Omental fat pad (tissue), 3 donors: ENCODE measurements at regions not wholly inside any gene's neighbourhood (a gene's known extent, or its start where the extent isn't known, plus 50 kb on each side); places are given as distances from the start of the nearest gene placed in this dataset.

ENCODE experiments used
- ATAC-seq: fragments of 150-250 bp; one replicate; pipeline ENCODE4 v1.9.1; 2016; ENCODE audit warnings: mild to moderate bottlenecking, moderate library complexity; ENCODE audit not compliant: low FRiP score
- DNase-seq: peaks from one replicate; pipeline ENCODE4 v3.0.0-alpha.2; 2019; ENCODE audit warnings: low spot score
- CTCF ChIP-seq, 3 donors: fragments of 450-650 bp; IDR thresholded peaks; one replicate each; pipeline ENCODE4 v1.5.1; 2016 to 2017; ENCODE audit warnings: antibody characterized with exemption in 3 of 3, mild to moderate bottlenecking in 3 of 3, moderate library complexity in 2 of 3

- TF ChIP-seq CTCF (IDR thresholded peaks at IDR 0.05): no peak
- DNase-seq (no peak), ATAC-seq (no peak)
Observed at GRCh38 chr1:82226186-82226505, 425.4 kb downstream of the ADGRL2 start.

- ATAC-seq: peak; percentile 85
- DNase-seq: no peak
- no peak for TF ChIP-seq CTCF (IDR thresholded peaks at IDR 0.05)
Observed at GRCh38 chr1:82225421-82226185, 424.9 kb downstream of the ADGRL2 start.

GRCh38 chr1:82223091-82223490 lies 422.4 kb downstream of the ADGRL2 start:
- no peak for TF ChIP-seq CTCF (IDR thresholded peaks at IDR 0.05)
- DNase-seq (no peak), ATAC-seq (no peak)

- no peak for DNase-seq
- no peak for TF ChIP-seq CTCF (IDR thresholded peaks at IDR 0.05)
- ATAC-seq: no peak
Observed at GRCh38 chr1:82221721-82222120, 421.0 kb downstream of the ADGRL2 start.

GRCh38 chr1:82220754-82221153 lies 420.0 kb downstream of the ADGRL2 start:
- no peak for TF ChIP-seq CTCF (IDR thresholded peaks at IDR 0.05)
- ATAC-seq (no peak), DNase-seq (no peak)

GRCh38 chr1:82219841-82220240 lies 419.1 kb downstream of the ADGRL2 start:
- no peak for ATAC-seq
- no peak for DNase-seq
- TF ChIP-seq CTCF (IDR thresholded peaks at IDR 0.05): no peak

GRCh38 chr1:82218846-82219245 lies 418.1 kb downstream of the ADGRL2 start:
- DNase-seq (no peak), ATAC-seq (no peak)
- no peak for TF ChIP-seq CTCF (IDR thresholded peaks at IDR 0.05)
